ENCODE measurements at regions not wholly inside any gene's neighbourhood (a gene's known extent, or its start where the extent isn't known, plus 50 kb on each side); places are given as distances from the start of the nearest gene placed in this dataset.

- TF ChIP-seq ZNF549 (tag by site-specific recombination; IDR thresholded peaks at IDR 0.05), result no peak
- TF ChIP-seq, protein P1, sequence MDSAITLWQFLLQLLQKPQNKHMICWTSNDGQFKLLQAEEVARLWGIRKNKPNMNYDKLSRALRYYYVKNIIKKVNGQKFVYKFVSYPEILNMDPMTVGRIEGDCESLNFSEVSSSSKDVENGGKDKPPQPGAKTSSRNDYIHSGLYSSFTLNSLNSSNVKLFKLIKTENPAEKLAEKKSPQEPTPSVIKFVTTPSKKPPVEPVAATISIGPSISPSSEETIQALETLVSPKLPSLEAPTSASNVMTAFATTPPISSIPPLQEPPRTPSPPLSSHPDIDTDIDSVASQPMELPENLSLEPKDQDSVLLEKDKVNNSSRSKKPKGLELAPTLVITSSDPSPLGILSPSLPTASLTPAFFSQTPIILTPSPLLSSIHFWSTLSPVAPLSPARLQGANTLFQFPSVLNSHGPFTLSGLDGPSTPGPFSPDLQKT (IDR thresholded peaks at IDR 0.05; ENCODE audit: borderline replicate concordance, low read depth, low read length), result no peak
Measured at GRCh38 chr13:88919970-88920628, 1248.9 kb downstream of the SLITRK5 start (continued).

- no peaks in the 10 kb centered on the region for H3K36me3 ChIP-seq (ENCODE audit: control insufficient read depth in 2 of 2, insufficient read depth in 1 of 2, low read length in 2 of 2)
- no peaks in the 10 kb centered on the region for H3K9me3 ChIP-seq (ENCODE audit: control insufficient read depth, insufficient read depth, low read depth, low read length)
- ChIA-PET CTCF (no interaction called here), POLR2A (no interaction called here)
- H3K4me3 ChIP-seq (ENCODE audit: low read depth, low read length), result no peak overlapping the region
- TF ChIP-seq, protein P2, sequence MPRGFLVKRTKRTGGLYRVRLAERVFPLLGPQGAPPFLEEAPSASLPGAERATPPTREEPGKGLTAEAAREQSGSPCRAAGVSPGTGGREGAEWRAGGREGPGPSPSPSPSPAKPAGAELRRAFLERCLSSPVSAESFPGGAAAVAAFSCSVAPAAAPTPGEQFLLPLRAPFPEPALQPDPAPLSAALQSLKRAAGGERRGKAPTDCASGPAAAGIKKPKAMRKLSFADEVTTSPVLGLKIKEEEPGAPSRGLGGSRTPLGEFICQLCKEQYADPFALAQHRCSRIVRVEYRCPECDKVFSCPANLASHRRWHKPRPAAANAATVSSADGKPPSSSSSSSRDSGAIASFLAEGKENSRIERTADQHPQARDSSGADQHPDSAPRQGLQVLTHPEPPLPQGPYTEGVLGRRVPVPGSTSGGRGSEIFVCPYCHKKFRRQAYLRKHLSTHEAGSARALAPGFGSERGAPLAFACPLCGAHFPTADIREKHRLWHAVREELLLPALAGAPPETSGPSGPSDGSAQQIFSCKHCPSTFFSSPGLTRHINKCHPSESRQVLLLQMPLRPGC (tag by site-specific recombination; IDR thresholded peaks at IDR 0.05), result no peak
- TF ChIP-seq ZNF530 (tag by site-specific recombination; IDR thresholded peaks at IDR 0.05; ENCODE audit: low read depth), result no peak
- no peaks in the 10 kb centered on the region for H3K4me1 ChIP-seq (ENCODE audit: control insufficient read depth, insufficient read depth, low read length)
- no peak overlapping the region for H3K27ac ChIP-seq (ENCODE audit: extremely low read depth, low read depth, low read length)
Measured at GRCh38 chr13:88925954-88926353, 1254.8 kb downstream of the SLITRK5 start.

- TF ChIP-seq BCL6B (tag by site-specific recombination; IDR thresholded peaks at IDR 0.05) (no peak), ZNF658 (tag by site-specific recombination; IDR thresholded peaks at IDR 0.05) (no peak)
- ChIA-PET POLR2A (no interaction called here), CTCF (no interaction called here)
- H3K36me3 ChIP-seq (ENCODE audit: control insufficient read depth in 2 of 2, insufficient read depth in 1 of 2, low read length in 2 of 2), result no peaks in the 10 kb centered on the region
- H3K4me3 ChIP-seq (ENCODE audit: low read depth, low read length), result no peak overlapping the region
- H3K9me3 ChIP-seq (ENCODE audit: control insufficient read depth, insufficient read depth, low read depth, low read length), result no peaks in the 10 kb centered on the region
- H3K27ac ChIP-seq (ENCODE audit: extremely low read depth, low read depth, low read length), result no peak overlapping the region
- H3K4me1 ChIP-seq (ENCODE audit: control insufficient read depth, insufficient read depth, low read length), result no peaks in the 10 kb centered on the region
Measured at GRCh38 chr13:88926890-88927502, 1255.8 kb downstream of the SLITRK5 start.

DNA sequence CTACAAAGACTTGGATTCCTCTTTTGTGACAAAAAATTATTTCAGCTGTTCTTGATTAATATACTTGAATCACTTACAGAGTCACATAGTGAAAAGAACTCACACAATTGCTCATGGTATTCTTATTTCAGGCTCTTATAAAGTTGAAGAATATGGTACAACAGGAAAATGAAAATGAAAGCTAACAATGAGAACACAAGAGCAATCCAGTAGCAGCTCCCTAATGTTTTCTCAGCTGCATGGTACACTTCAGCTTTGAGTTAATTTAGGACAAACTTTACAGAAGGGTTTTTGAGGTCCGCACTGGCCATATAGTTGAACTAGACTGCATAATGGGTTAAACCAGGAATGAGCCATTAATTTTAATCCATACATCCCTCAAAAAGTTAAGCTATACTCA is 1261.8 kb downstream of the SLITRK5 start:
- Histone ChIP-seq H3K4me3 (ENCODE audit: low read depth, low read length) (no peak overlapping the region), H3K4me1 (ENCODE audit: control insufficient read depth, insufficient read depth, low read length) (no peaks in the 10 kb centered on the region), H3K9me3 (ENCODE audit: control insufficient read depth, insufficient read depth, low read depth, low read length) (no peaks in the 10 kb centered on the region), H3K27ac (ENCODE audit: extremely low read depth, low read depth, low read length) (no peak overlapping the region), H3K36me3 (ENCODE audit: control insufficient read depth in 2 of 2, insufficient read depth in 1 of 2, low read length in 2 of 2) (no peaks in the 10 kb centered on the region)
- POLR2A ChIA-PET, result no interaction called here
- TF ChIP-seq KLF1 (tag by site-specific recombination; IDR thresholded peaks at IDR 0.05) (no peak), ZNF146 (tag by site-specific recombination; IDR thresholded peaks at IDR 0.05) (no peak), TRIM28 (IDR thresholded peaks at IDR 0.05; ENCODE audit: borderline replicate concordance, low read length) (no peak)
- TF ChIP-seq, protein P3, sequence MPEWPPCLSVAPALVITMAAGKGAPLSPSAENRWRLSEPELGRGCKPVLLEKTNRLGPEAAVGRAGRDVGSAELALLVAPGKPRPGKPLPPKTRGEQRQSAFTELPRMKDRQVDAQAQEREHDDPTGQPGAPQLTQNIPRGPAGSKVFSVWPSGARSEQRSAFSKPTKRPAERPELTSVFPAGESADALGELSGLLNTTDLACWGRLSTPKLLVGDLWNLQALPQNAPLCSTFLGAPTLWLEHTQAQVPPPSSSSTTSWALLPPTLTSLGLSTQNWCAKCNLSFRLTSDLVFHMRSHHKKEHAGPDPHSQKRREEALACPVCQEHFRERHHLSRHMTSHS (tag by site-specific recombination; IDR thresholded peaks at IDR 0.05), result no peak
- CTCF ChIA-PET, result no interaction called here

- CTCF ChIA-PET, result no interaction called here
- POLR2A ChIA-PET, result no interaction called here
- H3K4me3 ChIP-seq (ENCODE audit: low read depth, low read length), result no peak overlapping the region
- H3K36me3 ChIP-seq (ENCODE audit: control insufficient read depth in 2 of 2, insufficient read depth in 1 of 2, low read length in 2 of 2), result no peaks in the 10 kb centered on the region
- H3K4me1 ChIP-seq (ENCODE audit: control insufficient read depth, insufficient read depth, low read length), result no peaks in the 10 kb centered on the region
- no peak overlapping the region for H3K27ac ChIP-seq (ENCODE audit: extremely low read depth, low read depth, low read length)
- no peaks in the 10 kb centered on the region for H3K9me3 ChIP-seq (ENCODE audit: control insufficient read depth, insufficient read depth, low read depth, low read length)
- no peak for TF ChIP-seq GLIS2 (tag by site-specific recombination; IDR thresholded peaks at IDR 0.05)
- no peak for TF ChIP-seq ZNF10 (tag by site-specific recombination; IDR thresholded peaks at IDR 0.05)
- TF ChIP-seq, protein P4, sequence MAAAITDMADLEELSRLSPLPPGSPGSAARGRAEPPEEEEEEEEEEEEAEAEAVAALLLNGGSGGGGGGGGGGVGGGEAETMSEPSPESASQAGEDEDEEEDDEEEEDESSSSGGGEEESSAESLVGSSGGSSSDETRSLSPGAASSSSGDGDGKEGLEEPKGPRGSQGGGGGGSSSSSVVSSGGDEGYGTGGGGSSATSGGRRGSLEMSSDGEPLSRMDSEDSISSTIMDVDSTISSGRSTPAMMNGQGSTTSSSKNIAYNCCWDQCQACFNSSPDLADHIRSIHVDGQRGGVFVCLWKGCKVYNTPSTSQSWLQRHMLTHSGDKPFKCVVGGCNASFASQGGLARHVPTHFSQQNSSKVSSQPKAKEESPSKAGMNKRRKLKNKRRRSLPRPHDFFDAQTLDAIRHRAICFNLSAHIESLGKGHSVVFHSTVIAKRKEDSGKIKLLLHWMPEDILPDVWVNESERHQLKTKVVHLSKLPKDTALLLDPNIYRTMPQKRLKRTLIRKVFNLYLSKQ (tag by site-specific recombination; IDR thresholded peaks at IDR 0.05; ENCODE audit: borderline replicate concordance), result no peak
- no peak for TF ChIP-seq MYNN (tag by site-specific recombination; IDR thresholded peaks at IDR 0.05; ENCODE audit: borderline replicate concordance)
Measured at GRCh38 chr13:88937384-88937783, 1266.2 kb downstream of the SLITRK5 start.

Data from HEK293 (cell line).